IPS-NIHi7 (cell line): ENCODE measurements at regions not wholly inside any gene's neighbourhood (a gene's known extent, or its start where the extent isn't known, plus 50 kb on each side); places are given as distances from the start of the nearest gene placed in this dataset.

Experiments used
- DNase-seq: peaks from one replicate; pipeline ENCODE4 v3.0.0; 2012; ENCODE audit warnings: mixed read lengths; ENCODE audit errors: extremely low spot score

DNA sequence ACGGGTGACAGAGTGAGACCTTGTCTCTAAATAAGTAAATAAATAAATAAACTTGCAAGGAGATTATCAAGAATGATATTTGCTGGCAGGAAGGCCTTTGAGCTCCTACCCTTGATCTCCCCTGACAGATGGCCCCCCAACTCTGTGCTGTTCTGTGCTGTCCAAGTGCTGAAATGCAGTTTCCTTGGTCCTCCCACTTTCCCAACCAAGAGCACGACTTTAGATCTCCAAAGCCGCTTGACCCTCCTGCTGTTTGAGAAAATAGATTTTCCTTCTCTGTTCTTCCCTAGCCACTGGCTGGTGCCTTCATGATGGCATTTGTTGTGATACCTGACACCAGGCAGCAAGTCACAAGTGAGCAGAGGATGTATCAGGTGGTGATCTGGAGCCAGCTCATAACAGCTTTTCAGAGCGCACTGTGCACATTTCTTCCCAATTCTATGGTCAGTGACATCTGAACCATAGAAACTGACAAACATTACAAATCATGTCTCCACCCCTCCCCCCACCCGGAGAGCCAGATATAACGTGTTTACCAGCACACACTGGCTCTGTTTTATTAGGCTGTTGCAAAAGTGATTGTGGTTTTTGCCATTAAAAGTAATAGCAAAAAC is 80.0 kb upstream of the PUM3 start:
- DNase-seq, result peak; percentile 28

DNA sequence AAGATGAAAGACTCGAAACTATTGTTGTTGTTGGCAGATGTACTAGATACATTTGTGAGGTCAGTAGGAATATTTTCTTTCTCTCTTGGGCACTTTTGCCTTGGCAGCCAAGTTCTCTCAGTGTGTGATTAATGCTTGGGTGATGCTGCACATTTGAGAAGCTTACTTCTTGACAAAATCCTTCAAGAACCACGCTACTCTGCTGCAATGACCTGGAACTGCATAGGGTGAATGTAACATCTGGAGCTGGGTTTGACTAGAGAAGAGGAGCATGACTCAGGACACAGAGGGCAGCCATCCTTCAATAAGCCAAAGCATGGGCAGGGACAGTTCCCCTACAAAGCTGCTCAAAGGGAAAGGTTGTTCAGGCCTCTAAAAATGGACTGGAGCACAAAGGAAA is 75.5 kb upstream of the PUM3 start:
- DNase-seq, result no peak

DNA sequence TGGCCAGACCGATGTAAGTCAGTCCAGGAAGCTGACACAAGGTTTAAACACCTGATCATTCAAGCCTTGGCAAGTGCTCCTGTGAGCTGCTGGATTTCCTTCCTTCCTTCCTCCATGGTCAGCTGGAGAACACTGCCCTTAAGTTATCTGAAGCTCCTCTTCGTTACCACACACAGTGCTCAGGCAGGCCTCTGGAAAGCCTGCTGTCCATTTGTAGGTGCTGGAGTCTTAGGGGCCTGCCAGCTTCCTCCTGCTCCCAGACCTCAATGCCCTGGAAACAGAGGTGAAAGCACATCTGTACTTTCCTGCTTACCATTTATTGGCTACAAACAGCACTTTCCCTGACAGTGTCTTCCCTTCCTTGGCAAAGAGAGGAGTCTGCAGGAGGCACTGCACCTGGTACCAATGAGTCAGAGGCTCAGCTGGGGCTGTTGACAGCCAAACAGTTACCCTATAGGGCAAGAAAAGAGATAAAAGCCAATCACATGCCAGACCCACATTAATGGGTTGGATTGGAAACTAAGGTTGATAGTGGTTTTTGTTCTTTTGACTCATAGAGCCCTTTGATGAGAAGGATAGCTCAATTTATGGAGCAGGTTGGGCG is 72.6 kb upstream of the PUM3 start:
- DNase-seq, result peak; percentile 24

DNA sequence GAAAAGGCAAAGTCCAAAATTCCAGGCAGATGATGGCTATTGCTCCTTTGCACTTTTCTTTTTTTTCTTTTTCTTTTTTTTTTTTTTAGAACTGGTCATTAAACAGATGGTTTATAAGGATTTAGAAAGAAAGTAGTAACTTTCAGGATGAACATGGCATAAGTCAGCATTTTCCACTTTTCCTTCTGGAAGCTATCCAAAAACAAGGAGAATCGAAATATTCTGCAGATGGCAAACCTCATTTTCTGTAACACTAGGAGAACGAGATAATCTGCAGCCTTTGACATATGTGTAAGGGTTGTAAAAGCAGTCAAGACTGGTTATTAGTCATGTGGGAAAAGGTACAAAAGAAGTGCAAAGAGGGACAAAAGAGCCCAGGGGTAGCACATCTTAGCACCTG is 69.1 kb upstream of the PUM3 start:
- no peak for DNase-seq

DNA sequence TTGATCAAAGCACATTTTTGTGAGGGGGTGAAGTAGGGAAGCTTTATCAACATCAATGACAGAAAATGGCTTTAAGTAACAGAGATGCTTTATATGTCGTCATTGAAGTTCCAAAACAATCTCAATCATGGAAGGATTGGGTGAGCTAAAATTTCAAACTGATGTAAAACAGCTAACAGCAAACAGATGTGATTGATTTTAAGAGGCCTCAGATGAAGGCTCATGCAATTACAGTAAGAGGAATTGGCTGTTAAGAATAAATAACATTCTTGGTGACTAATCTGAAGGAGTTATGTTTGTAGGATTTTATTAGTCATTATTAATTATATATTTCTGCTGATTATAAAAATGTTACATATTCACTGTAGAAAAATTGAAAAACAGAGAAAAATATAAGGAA is 63.5 kb upstream of the PUM3 start:
- DNase-seq, result no peak

DNA sequence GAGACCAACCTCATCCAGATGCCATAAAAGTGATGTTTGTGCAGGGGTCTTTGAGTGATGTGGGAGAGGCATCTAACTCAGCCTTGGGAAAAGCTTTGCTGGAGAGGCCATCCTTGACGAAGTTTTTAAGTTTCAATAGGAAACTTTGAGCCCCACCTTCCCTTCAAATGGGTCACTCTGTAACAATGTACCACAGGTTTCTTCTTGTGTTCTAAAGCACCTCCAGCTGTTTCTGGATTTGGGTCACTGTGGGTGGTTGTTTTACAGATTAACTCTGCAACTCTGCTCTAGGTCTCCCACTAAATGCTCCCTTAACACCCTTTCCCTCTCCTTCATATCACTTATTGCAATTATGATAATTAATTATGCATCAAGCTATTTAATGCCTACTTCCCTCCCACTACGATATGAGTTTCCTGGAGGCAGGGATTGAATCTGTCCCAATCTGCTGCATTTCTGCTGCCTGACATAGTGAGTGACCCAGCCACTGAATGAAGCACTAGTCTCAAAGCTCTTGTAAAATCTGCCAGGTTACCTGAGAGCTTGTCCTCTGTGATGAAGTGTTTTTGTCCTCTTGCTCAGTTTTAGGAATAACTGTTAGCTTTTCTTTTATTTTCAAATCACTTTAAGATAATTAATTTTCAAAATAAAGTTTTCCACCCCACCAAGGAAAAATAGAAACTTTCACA is 60.5 kb upstream of the PUM3 start:
- DNase-seq, result no peak
